ENCODE measurements at regions not wholly inside any gene's neighbourhood (a gene's known extent, or its start where the extent isn't known, plus 50 kb on each side); places are given as distances from the start of the nearest gene placed in this dataset.

DNA sequence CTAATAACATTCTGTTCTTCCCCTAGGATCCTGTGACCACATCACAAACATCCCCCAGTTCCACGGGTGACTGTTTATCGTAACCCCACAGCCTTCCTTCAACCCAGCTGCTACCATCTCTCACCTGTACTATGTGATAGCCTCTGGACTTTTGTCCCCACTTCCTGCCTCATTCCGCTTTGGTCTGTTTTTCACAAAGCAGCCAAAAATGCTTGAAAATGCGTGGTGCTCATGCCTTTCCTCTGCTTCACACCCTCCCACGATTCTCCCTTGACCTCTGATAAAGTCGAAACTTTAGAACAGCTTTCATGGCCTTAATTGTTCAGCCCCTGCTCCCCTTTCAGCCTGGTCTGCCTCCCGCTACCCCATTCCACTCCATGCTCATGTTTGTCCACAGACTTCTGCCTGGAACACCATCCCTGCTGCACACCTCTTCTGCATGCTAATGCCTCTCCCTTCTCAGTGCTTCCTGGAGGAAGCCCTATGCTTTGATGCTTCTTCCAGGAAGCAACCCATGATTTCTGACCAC lies 165.6 kb downstream of the PLPP3 start:
- intact Hi-C loops (cut with micrococcal nuclease) = no loop called here
- DNase-seq (ENCODE audit: low spot score) = no peak
- no peak overlapping the region for H3K27ac Mint-ChIP-seq
- H3K9me3 Mint-ChIP-seq = no peaks in the 10 kb centered on the region
- no peaks in the 10 kb centered on the region for H3K36me3 Mint-ChIP-seq (ENCODE audit: low read depth)
- no peaks in the 10 kb centered on the region for H3K27me3 Mint-ChIP-seq (ENCODE audit: insufficient read depth)
- H3K4me3 Mint-ChIP-seq = no peak overlapping the region
- H3K4me1 Mint-ChIP-seq (ENCODE audit: low read depth) = no peaks in the 10 kb centered on the region

DNA sequence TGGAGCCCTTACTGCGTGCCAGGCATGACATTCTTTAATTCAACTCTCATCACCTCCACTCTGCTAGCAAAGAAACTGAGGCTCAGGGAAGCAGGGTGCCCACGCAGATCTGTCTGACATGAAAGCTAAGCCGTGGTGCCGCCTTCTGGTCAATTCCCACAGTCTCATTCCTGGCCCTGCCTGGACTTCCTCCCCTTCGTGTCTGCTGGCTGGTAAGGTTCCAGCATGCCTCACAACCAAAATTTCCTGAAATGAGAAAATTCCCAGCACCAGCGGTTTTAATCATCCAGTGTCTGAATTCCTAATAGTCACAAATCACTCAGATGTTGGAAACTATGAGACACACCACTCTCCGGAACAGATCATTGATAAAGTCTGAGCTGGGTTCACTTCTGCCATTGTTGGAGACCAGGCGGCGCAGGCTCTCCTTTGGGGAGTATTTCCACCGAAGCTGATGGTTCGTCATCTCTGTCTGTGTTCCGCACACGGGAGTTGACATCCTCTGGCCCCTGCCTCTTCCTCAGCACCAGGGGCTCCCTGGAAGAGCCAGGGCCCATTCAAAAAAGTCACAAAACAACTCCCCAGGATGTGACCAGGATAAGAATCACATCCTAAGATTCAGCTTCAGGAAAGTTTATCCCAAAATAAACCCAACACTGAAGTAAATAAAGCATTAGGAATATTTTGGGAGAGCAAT lies 167.7 kb downstream of the PLPP3 start:
- no peaks in the 10 kb centered on the region for H3K36me3 Mint-ChIP-seq (ENCODE audit: low read depth)
- no peak overlapping the region for H3K27ac Mint-ChIP-seq
- intact Hi-C loops (cut with micrococcal nuclease) = no loop called here
- DNase-seq (ENCODE audit: low spot score) = no peak
- H3K9me3 Mint-ChIP-seq = no peaks in the 10 kb centered on the region
- no peak overlapping the region for H3K4me3 Mint-ChIP-seq
- H3K27me3 Mint-ChIP-seq (ENCODE audit: insufficient read depth) = no peaks in the 10 kb centered on the region
- H3K4me1 Mint-ChIP-seq (ENCODE audit: low read depth) = no peaks in the 10 kb centered on the region

DNA sequence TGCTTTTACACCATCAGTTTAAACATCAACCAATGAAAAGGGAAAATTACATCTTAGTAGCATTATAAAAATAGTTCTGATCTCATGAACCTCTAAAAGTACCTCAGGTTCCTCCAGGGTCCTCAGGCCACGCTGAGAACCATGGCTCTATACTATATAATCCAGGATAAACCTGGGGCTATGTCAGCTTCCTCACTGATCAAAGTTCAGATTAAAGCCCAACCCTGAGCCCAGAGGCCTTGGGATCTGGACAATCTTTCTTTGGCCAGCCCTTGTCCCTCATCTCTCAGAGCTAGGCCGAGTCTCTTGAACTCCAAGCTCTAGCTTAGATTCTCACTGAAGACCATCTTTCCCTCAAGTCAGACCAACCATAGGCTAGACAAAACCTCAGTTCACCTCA lies 168.3 kb downstream of the PLPP3 start:
- H3K4me3 Mint-ChIP-seq = no peak overlapping the region

DNA sequence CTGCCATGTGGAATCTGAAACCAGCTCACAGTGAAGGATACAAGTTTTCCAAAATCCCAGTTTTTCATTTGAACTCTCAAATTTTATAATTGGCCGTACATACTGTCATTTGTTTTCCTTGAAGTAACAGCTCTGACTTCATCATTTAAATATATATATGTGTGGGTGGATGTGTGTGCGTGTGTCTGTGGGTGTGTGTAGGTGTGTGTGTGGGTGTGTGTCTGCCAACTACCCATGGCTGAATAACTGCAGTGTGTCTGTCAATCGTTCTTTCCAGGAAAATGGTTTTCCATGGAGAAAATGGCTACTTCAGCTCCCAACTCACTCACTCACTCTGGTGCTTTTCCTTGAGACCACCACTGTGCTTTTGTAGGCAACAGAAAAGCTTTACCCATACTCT lies 169.0 kb downstream of the PLPP3 start:
- Mint-ChIP-seq H3K4me1 (ENCODE audit: low read depth) (no peaks in the 10 kb centered on the region), H3K4me3 (no peak overlapping the region), H3K36me3 (ENCODE audit: low read depth) (no peaks in the 10 kb centered on the region), H3K9me3 (no peaks in the 10 kb centered on the region), H3K27ac (no peak overlapping the region), H3K27me3 (ENCODE audit: insufficient read depth) (no peaks in the 10 kb centered on the region)
- no peak for DNase-seq (ENCODE audit: low spot score)
- intact Hi-C loops (cut with micrococcal nuclease) = no loop called here

More for the DNA sequence above, 168.3 kb downstream of the PLPP3 start:
- Mint-ChIP-seq H3K4me1 (ENCODE audit: low read depth) (no peaks in the 10 kb centered on the region), H3K9me3 (no peaks in the 10 kb centered on the region), H3K27me3 (ENCODE audit: insufficient read depth) (no peaks in the 10 kb centered on the region), H3K36me3 (ENCODE audit: low read depth) (no peaks in the 10 kb centered on the region), H3K27ac (no peak overlapping the region)
- intact Hi-C loops (cut with micrococcal nuclease) = no loop called here
- no peak for DNase-seq (ENCODE audit: low spot score)

DNA sequence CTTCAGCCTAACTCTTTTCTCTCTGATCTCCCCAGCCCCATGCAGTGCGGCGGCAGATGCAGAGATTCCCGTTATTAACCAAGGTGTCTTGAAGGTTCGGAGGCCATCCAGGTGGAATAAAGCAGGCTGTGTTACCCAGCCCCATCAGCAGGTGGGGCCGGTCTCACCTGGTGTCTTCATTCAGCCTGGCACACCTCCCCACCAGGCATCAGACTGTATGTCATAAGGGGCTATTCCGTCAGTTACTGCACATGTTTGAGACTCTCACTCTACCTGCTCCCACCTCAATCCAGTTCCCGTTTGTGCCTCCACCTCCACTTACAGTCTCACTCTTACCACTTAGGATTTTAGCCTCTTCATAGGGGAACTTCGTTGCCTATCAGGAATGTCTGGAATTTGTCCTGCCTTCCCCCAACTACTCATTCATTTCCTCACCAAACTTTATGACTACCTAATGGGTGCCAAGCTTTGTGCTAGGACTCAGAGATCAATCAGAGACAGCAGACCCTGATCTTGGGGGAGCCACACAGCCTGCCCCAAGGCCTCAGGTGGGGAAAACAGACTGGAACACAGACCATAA lies 170.2 kb downstream of the PLPP3 start:
- no peak overlapping the region for H3K27ac Mint-ChIP-seq
- H3K36me3 Mint-ChIP-seq (ENCODE audit: low read depth) = no peaks in the 10 kb centered on the region
- H3K4me3 Mint-ChIP-seq = no peak overlapping the region
- intact Hi-C loops (cut with micrococcal nuclease) = no loop called here
- DNase-seq (ENCODE audit: low spot score) = no peak
- H3K9me3 Mint-ChIP-seq = no peaks in the 10 kb centered on the region
- H3K4me1 Mint-ChIP-seq (ENCODE audit: low read depth) = no peaks in the 10 kb centered on the region
- no peaks in the 10 kb centered on the region for H3K27me3 Mint-ChIP-seq (ENCODE audit: insufficient read depth)

DNA sequence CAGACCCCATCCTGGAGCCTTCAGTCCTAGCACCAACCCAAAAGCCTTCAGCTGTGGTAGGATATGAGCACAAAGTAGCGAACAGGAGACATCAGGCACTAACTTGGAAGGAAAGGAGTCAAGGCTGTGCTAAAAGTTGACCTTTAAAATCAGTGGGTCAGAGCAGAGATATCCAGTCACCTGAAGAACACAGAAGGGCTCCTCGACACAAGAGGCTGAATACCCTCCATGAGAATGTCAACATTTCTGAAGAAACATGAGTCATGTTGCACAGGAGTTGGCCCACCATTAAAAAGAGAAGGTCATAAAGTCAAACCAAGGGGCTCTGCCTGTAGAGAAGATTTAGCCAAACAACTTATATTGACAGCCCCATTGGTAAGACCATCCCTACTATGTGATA lies 172.5 kb downstream of the PLPP3 start:
- no peaks in the 10 kb centered on the region for H3K9me3 Mint-ChIP-seq
- no peaks in the 10 kb centered on the region for H3K4me1 Mint-ChIP-seq (ENCODE audit: low read depth)
- no peaks in the 10 kb centered on the region for H3K27me3 Mint-ChIP-seq (ENCODE audit: insufficient read depth)
- H3K4me3 Mint-ChIP-seq = no peak overlapping the region
- H3K27ac Mint-ChIP-seq = no peak overlapping the region
- DNase-seq (ENCODE audit: low spot score) = no peak
- H3K36me3 Mint-ChIP-seq (ENCODE audit: low read depth) = no peaks in the 10 kb centered on the region
- intact Hi-C loops (cut with micrococcal nuclease) = no loop called here

DNA sequence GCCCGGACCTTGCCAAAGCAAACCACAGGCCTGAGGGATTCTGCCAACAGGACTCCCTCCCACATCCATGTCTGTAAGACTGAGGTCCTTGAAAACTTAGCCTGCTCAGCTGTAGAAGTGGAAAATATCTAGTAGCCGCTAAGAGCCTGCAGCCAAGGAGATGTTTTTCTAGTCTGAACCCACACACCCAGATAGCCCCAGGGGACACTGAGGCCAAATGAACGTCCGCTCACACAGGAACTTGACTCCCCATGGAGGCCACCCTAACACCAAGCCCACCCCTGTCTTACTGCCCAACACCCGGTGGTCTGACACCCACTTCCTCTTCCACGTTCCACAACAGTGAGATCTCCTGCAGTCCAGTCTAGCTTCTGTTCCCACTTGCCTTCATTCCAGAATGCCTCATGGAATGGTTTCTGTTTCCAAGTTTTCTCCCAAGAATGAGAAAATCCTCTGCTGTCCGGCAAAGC lies 174.8 kb downstream of the PLPP3 start:
- H3K36me3 Mint-ChIP-seq (ENCODE audit: low read depth) = no peaks in the 10 kb centered on the region

DNA sequence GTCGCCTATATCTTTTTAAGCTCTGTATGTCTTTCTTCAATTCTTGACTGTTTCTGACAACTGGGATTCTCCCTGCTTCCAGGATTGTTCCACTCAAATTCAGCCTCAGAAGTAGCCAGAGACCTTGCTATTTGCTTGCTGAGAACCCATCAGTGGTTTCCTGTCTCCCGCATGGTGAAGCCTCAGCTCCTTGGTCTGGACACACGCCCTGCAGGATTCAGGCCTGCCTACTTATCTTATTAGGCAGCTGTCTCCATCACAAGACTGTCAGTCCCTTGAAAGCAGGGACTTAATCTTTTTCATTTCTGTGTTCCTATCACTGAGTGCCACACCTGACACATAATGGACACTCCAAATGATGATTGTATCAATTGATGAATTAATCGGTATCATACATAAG lies 175.3 kb downstream of the PLPP3 start:
- no peak for DNase-seq (ENCODE audit: low spot score)
- no peaks in the 10 kb centered on the region for H3K9me3 Mint-ChIP-seq
- H3K36me3 Mint-ChIP-seq (ENCODE audit: low read depth) = no peaks in the 10 kb centered on the region
- intact Hi-C loops (cut with micrococcal nuclease) = no loop called here
- H3K4me1 Mint-ChIP-seq (ENCODE audit: low read depth) = no peaks in the 10 kb centered on the region
- no peak overlapping the region for H3K27ac Mint-ChIP-seq
- H3K27me3 Mint-ChIP-seq (ENCODE audit: insufficient read depth) = peaks cover 2% of the 10 kb centered on the region
- H3K4me3 Mint-ChIP-seq = no peak overlapping the region

More for the DNA sequence above, 174.8 kb downstream of the PLPP3 start:
- Mint-ChIP-seq H3K9me3 (no peaks in the 10 kb centered on the region), H3K27me3 (ENCODE audit: insufficient read depth) (peaks cover 2% of the 10 kb centered on the region), H3K27ac (no peak overlapping the region), H3K4me1 (ENCODE audit: low read depth) (no peaks in the 10 kb centered on the region), H3K4me3 (no peak overlapping the region)
- DNase-seq (ENCODE audit: low spot score) = no peak
- intact Hi-C loops (cut with micrococcal nuclease) = no loop called here

DNA sequence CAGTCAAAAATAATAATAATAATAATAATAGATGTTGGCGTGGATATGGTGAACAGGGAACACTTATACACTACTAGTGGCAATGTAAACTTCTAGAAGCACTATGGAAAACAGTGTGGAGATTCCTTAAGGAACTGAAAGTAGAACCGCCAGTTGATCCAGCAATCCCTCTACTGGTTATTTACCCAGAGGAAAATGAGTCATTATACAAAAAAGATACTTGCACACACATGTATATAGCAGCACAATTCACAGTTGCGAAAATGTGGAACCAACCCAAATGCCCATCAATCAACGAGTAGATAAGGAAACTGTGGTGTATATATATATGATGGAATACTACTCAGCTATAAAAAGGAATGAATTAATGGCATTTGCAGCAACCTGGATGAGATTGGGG lies 176.0 kb downstream of the PLPP3 start:
- H3K4me1 Mint-ChIP-seq (ENCODE audit: low read depth) = no peaks in the 10 kb centered on the region
- H3K27me3 Mint-ChIP-seq (ENCODE audit: insufficient read depth) = peaks cover 2% of the 10 kb centered on the region
- H3K36me3 Mint-ChIP-seq (ENCODE audit: low read depth) = no peaks in the 10 kb centered on the region
- DNase-seq (ENCODE audit: low spot score) = no peak
- no peak overlapping the region for H3K4me3 Mint-ChIP-seq
- H3K9me3 Mint-ChIP-seq = no peaks in the 10 kb centered on the region
- no peak overlapping the region for H3K27ac Mint-ChIP-seq
- intact Hi-C loops (cut with micrococcal nuclease) = no loop called here

DNA sequence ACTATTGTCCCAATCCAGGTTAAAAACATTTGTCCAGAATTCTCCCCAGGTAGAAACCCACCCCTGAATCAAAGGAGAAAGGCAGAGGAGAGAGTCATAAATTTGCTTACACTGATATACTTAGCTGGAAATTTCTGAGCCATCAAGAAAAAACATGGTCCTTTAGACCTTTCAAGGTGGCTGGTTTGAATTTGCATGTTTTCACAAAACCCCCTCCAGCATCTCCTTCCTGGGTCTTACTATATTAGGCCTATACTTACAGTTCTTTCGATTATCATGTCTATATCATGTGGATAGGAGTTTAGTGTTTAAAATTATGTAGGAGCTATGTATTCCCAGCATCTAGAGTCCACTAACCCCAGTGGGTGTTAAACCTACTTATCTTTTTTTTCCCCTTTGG lies 178.2 kb downstream of the PLPP3 start:
- no peaks in the 10 kb centered on the region for H3K4me1 Mint-ChIP-seq (ENCODE audit: low read depth)
- H3K27ac Mint-ChIP-seq = no peak overlapping the region
- intact Hi-C loops (cut with micrococcal nuclease) = no loop called here
- H3K27me3 Mint-ChIP-seq (ENCODE audit: insufficient read depth) = peaks cover 2% of the 10 kb centered on the region
- H3K9me3 Mint-ChIP-seq = no peaks in the 10 kb centered on the region
- no peak for DNase-seq (ENCODE audit: low spot score)
- no peak overlapping the region for H3K4me3 Mint-ChIP-seq
- no peaks in the 10 kb centered on the region for H3K36me3 Mint-ChIP-seq (ENCODE audit: low read depth)

DNA sequence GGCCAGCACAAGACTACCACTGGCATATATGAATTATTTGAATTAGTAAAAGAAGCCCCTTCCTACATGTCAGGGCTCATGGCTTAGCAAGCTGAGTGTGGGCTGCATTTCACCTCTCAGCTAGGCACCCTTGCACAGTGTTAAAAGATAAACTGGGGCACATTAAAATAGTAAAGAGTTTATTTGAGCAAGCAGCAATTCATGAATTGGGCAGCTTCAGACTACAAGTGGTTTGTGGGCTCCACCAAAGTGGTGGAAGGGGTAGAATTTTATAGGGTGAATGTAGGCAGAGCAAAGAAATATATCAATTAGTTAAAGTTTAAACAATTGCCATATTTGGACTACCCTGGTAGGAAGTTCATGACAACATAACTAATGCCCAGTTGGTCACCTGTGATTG lies 178.8 kb downstream of the PLPP3 start:
- no peaks in the 10 kb centered on the region for H3K4me1 Mint-ChIP-seq (ENCODE audit: low read depth)
- H3K27me3 Mint-ChIP-seq (ENCODE audit: insufficient read depth) = peaks cover 2% of the 10 kb centered on the region
- H3K27ac Mint-ChIP-seq = no peak overlapping the region
- no peaks in the 10 kb centered on the region for H3K36me3 Mint-ChIP-seq (ENCODE audit: low read depth)
- H3K4me3 Mint-ChIP-seq = no peak overlapping the region
- DNase-seq (ENCODE audit: low spot score) = no peak
- H3K9me3 Mint-ChIP-seq = no peaks in the 10 kb centered on the region
- intact Hi-C loops (cut with micrococcal nuclease) = no loop called here

DNA sequence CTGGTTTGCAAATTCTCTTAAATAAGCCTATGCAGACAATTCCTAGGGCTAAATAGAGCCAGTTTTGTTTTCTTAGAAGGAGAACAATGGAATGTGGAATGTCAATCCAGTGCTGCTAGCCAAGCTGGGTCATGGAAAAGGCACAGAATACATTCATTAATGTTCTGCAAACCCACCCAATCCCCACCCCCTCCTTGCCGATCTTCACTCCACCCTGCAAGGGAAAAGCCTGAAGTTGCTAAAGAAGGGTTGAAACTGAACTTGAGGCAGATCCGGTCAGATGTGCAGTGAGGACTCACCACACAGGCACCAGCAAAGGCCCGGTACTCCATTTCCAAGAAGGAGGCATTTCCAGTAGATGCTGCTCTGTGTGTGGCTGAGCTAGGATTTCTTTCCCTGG lies 179.6 kb downstream of the PLPP3 start:
- peaks cover 2% of the 10 kb centered on the region for H3K27me3 Mint-ChIP-seq (ENCODE audit: insufficient read depth)
- no peak overlapping the region for H3K27ac Mint-ChIP-seq
- no peak for DNase-seq (ENCODE audit: low spot score)
- no peaks in the 10 kb centered on the region for H3K4me1 Mint-ChIP-seq (ENCODE audit: low read depth)
- H3K9me3 Mint-ChIP-seq = no peaks in the 10 kb centered on the region
- intact Hi-C loops (cut with micrococcal nuclease) = no loop called here
- no peak overlapping the region for H3K4me3 Mint-ChIP-seq
- no peaks in the 10 kb centered on the region for H3K36me3 Mint-ChIP-seq (ENCODE audit: low read depth)

DNA sequence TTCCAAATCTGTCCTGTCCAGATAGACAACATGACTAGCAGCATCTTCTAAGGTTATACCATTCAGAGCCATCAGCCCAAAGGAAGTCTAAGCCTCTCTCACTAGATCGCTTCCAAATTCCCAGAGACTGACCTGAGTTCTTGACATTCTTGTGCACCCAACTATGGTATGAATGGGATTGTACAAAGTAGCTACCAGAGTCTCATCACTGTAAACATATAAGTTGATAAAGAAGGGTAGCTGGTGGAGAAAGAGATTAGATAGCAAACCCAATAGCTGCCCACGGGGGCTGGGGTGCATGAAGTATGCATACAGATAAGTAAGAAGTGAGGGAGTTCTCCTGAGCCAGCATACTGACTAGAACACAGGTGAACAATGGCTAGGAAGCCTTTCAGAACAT lies 180.0 kb downstream of the PLPP3 start:
- H3K27ac Mint-ChIP-seq = no peak overlapping the region
- no peak for DNase-seq (ENCODE audit: low spot score)
- peaks cover 2% of the 10 kb centered on the region for H3K27me3 Mint-ChIP-seq (ENCODE audit: insufficient read depth)
- H3K36me3 Mint-ChIP-seq (ENCODE audit: low read depth) = no peaks in the 10 kb centered on the region
- H3K9me3 Mint-ChIP-seq = no peaks in the 10 kb centered on the region
- intact Hi-C loops (cut with micrococcal nuclease) = no loop called here
- no peak overlapping the region for H3K4me3 Mint-ChIP-seq
- H3K4me1 Mint-ChIP-seq (ENCODE audit: low read depth) = no peaks in the 10 kb centered on the region
